NCI-H146 (cell line): ENCODE measurements at regions not wholly inside any gene's neighbourhood (a gene's known extent, or its start where the extent isn't known, plus 50 kb on each side); places are given as distances from the start of the nearest gene placed in this dataset.

Experiments used
- DNase-seq: peaks from one replicate; lab custom pipeline; 2025; lab: John Stamatoyannopoulos, UW

GRCh38 chr11:122276221-122276620 is 160.2 kb upstream of the BLID start:
- DNase-seq: no peak

DNA sequence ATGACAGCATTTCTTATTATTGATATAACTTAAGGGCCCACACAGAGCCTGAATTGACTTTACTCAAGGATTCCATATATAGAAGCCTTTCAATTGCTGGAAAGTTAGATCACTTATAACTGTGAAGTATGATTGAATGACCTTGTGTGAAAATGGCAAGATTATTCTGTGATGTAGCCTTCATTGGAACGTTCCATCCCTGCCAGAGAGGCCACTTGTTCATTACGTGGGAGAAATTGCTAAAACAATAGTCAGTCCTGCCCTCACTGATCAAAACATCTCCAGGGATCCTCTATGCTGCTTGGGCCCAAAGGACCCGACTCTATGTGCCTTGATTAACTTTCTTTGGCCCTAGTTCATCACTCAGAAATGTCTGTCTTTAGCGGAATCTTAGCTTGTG is 159.5 kb upstream of the BLID start:
- no peak for DNase-seq

DNA sequence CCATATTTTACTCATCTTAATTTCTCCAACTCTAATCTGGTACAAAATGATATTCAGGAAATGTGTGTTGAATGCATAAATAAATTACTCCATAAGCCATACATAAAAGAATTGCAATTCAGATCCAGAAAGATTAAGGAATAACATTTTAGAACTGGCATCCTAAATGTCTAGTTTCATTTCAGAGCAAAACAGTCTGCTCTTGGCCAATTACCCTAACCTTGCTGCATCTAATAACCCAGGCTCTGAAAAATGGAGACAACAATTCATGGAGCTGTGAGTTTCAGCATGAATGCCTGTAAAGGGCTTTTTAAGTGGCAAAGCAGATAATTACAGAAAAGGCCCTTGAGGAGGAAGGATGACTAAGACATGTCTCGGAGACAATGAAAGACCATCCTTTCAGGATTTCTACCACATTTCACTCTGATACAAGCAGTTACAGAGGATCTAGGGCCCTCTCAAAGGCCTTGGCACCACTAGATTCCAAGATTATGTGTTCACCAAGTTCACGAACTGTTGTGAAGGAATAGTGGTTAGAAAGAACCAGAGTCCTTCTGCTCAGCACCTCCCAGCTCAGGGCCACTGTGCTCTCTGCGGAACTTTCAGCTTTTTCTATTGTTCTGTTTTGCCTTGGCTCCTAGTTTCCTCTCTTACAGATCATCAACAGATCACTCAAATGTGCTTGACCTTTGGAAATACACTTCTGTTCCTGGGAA is 157.6 kb upstream of the BLID start:
- no peak for DNase-seq

DNA sequence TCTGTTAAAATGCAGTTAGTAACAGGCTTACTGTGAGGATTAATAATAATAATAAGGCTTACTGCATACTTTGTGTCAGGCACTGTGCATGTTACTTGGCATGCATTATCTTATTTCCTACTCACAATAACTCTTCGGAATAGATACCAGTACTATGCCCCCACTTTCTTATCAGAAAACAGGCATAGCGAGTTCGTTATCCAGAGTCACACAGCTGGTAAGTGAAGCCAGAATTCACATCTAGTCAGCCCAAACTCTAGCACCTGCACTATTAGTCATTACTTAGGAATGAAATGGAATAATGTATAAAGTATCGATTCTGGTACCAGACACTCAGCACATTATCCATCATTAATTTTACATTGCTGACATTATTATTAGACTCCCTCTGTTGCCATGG is 155.7 kb upstream of the BLID start:
- DNase-seq: no peak

DNA sequence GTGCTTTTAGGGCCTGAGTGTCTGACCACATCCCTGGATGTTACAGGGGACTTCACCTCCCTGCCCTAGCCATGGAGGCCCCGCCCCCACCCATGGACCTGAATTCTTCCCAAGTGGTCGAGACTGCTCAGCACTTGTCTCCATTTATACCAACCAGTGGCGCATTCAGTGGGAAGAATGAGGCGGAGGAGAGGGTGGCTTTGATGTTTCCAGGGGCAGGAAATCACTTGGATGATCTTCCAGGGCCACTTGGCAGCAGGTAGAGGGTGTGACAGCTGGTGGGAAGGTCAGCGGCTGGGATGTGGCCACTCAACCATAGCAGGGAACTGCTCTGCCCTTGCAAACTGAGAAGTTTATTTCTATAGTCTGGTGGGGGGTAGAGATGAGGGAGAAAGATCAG is 155.1 kb upstream of the BLID start:
- no peak for DNase-seq

DNA sequence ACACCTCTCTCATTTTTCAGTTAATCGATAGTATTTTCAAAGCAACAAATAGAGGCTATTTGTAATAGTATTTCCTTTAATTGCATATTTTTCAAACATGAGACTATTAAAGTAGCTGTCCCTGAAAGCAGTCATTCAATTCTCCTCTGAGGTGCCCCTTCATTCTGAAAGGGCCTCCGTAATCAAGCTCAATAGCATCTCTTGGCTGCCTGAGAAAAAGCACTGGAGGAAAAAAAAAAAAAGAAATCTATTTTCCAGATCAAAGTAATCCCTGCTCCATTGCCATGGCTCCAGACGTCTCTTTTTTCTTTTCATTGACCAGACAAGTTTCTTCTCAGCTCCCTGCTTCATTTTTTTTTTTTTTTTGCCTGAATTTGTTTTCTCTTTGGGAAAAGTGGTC is 154.5 kb upstream of the BLID start:
- no peak for DNase-seq

DNA sequence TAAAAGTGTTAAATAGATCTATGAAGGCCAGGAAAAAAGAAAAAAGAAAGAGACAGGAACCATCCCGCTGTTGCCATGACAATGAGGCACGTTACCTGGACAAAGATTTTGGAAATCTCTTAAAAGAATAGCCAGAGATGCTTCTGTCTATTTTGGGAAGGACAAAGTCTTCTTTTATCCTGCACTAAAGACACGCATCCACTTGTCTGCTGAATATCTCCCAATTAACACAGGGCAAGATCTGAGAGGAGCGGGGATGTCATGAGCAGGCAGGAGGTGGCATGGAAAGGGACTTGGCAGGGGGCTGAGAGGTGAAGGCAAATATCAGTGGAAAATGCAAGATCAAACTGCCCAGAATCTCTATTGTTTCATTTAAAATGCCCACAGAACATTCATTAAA is 153.8 kb upstream of the BLID start:
- DNase-seq: no peak

DNA sequence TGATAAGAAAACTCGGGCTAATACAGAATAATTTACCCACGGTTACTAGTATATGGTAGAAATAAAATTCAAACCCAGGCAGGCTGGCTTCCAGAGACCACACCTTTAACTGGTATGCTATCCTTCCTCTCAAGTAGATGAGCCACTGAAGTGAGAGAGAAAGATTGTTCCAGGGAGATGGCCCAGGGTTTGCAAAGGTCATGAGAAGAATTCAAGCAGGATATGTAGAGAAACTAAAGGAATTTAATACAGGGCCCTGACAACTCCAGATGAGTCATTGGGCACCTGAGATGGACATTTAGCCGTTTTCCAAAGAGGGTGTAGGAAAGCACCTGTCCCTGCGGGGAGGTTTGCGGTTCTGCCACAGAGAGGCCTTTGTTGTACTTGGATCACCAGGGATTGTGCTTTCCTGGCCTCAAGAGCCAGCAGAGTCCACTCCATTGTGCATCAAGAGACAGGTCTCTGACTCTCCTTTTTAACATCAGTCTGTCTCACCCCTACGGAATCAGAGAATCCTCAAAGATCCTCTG is 152.7 kb upstream of the BLID start:
- no peak for DNase-seq

DNA sequence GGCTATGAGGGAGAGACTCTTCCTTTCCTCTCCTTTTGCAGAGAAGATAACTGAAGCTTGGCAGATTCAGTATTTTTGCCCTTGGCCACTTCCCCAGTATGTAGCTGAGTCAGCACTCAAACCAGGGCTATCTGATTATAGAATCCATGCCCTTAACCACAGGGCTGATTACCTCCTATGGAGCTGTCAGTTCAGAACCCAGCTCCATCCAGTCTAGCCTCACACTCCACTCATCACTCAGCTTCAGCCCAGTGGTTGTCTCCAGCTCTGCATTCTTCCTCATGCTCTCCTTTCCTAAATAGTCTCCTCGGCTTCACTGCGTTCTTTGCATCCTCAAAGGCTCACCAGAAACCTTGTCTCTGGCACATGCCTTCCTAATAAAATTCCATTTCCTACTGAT is 151.6 kb upstream of the BLID start:
- no peak for DNase-seq

DNA sequence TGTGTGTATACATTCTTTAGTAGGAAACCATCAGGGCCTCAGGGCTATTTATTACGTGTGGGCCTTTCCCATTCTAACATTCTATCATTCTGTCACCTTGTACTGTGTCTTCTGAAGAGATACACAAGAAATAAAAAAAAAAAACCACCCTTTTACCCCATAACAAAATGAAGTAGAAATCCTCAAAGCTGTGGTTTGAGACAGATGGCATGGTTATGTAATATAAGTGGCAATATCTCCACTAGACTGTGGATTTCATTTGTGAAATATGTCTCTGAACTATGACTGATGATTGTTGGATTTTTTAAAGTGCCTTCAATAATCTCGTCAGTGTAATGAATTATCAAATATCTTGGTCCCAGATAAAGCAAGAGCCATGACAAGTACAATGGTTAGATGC is 150.0 kb upstream of the BLID start:
- no peak for DNase-seq

DNA sequence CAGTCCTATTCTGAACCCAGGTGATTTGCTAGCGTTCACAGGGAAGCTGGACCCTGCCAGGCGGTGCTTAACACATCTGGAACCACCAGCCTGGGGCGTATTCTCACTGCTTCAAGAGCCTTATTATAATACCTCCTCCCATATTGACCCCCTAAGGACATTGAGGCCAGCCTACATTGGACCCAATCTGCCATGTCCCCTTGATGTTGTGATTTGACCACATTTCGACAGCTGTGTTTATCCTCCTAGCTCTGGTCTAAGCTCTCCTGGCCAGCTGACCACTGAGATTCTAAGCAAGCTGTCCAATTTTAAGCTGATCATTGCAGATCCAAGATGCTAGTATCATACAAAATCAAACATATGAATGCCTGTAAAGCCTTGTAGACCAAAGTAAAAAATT is 148.1 kb upstream of the BLID start:
- no peak for DNase-seq

DNA sequence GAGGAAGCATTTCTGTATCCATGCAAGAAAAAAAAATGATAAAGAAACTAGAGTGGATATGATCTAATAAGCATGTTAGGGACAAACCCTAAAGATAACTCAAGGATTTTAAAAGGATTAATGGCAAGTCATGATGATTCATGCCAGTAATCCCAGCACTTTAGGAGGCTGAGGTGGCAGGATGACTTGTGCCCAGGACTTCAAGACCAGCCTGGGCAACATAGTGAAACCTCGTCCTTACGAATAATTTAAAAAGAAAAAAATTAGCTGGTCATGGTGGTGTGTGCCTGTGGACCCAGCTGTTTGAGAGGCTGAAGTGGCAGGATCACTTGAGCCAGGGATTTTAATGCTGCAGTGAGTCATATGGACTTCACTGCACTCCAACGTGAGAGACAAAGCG is 145.5 kb upstream of the BLID start:
- DNase-seq: no peak

GRCh38 chr11:122259195-122259821 is 143.3 kb upstream of the BLID start:
- no peak for DNase-seq

GRCh38 chr11:122258446-122259194 is 142.6 kb upstream of the BLID start:
- DNase-seq: no peak

GRCh38 chr11:122253589-122254231 is 137.7 kb upstream of the BLID start:
- DNase-seq: no peak

GRCh38 chr11:122248939-122249338 is 132.9 kb upstream of the BLID start:
- no peak for DNase-seq

GRCh38 chr11:122248131-122248530 is 132.1 kb upstream of the BLID start:
- DNase-seq: no peak

DNA sequence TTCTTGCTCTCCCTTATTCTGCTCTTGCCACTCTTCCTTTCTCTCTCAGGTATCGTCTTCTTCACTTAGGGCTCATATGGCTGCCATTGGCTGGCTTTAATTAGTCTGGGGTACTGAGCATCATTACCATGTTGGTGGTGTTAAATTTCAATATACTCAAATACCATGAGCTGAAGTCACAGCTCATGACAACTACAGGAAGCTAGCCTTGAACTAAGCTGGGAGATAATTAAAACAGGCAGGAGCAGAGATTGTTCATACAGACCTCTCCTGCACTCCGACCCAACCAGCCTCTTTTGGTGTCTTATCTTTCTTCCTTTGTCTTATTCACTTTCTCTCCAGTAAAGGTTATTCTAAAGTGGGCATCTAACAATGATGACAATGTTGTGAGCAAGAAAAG is 130.9 kb upstream of the BLID start:
- no peak for DNase-seq

GRCh38 chr11:122242731-122243130 is 126.7 kb upstream of the BLID start:
- no peak for DNase-seq

GRCh38 chr11:122241566-122241965 is 125.6 kb upstream of the BLID start:
- DNase-seq: no peak

- no peak for DNase-seq
Observed at GRCh38 chr11:122240638-122241037, 124.6 kb upstream of the BLID start.

- DNase-seq: no peak
Observed at GRCh38 chr11:122235615-122236014, 119.6 kb upstream of the BLID start.

DNA sequence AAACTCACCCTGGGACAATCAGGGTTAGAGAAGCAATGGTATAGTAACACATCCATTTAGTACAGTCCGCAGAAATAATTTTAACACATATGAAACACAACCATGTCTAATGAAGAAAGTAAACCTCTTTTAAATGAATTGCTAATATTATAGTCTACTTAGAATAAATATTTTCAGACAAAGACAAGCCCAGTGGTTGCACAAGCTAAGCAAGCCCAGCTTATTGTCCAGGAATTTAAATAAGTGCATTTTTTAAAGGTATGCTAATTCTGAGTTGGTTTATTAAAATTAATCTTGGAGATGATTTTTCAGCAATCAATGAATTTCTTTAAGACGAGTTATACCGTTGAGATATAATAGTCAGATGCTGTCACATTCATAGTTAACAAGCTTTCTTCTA is 118.8 kb upstream of the BLID start:
- no peak for DNase-seq
